ENCODE measurements at regions not wholly inside any gene's neighbourhood (a gene's known extent, or its start where the extent isn't known, plus 50 kb on each side); places are given as distances from the start of the nearest gene placed in this dataset.

DNA sequence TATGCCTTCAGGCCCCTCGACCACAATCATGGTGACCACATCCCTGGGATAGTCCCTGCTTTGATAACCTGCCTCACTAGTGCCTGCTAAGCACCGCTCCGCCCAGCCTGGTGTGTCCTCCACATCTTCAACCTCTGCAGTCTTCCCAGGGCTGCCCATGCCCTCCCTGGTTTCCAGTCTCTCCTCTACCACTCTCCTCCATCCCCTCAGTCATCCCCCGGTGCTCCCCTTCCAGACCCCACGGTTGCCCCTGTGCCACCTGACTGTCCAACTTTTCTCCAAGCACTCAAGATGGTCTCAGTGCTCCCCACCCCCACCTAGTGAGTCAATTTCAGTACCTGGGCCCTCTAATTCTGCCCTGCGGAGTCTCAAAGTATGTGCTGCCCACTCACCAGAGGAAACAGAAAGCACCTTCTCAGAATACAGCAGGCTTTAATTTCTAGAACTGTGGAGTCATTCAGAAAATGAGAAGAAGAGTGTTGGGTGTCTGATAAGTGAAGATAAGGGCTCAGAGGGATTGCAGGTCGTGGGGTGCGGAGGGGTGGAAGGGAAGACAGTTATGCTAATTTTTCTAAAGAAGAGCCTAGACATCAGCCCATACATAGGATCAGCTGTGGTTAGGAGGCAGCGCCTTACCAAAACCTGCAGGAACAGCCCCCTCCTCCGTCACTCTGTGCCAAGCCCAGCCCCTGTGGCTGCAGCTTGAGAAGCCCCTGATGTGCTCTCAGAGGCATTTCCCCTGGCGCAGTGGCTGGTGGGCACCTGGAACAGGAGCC is 53.6 kb upstream of the CAB39 start:
- Histone ChIP-seq H3K27me3 (no peaks in the 10 kb centered on the region), H3K9me3 (replicated peaks in 1 of 3) (no peaks in the 10 kb centered on the region), H3K4me1 (replicated peaks in 1 of 2) (no peaks in the 10 kb centered on the region), H3K27ac (peak overlapping the region in 3 of 5 donors; percentile 53 to 86 (median 56)), H3K36me3 (replicated peaks in 1 of 2) (no peaks in the 10 kb centered on the region), H3K4me3 (no peak overlapping the region)
- intact Hi-C loops (cut with DNase I): no loop called here
- no peak for DNase-seq
- TF ChIP-seq POLR2A (IDR thresholded peaks at IDR 0.05): no peak
- TF ChIP-seq, protein P1, sequence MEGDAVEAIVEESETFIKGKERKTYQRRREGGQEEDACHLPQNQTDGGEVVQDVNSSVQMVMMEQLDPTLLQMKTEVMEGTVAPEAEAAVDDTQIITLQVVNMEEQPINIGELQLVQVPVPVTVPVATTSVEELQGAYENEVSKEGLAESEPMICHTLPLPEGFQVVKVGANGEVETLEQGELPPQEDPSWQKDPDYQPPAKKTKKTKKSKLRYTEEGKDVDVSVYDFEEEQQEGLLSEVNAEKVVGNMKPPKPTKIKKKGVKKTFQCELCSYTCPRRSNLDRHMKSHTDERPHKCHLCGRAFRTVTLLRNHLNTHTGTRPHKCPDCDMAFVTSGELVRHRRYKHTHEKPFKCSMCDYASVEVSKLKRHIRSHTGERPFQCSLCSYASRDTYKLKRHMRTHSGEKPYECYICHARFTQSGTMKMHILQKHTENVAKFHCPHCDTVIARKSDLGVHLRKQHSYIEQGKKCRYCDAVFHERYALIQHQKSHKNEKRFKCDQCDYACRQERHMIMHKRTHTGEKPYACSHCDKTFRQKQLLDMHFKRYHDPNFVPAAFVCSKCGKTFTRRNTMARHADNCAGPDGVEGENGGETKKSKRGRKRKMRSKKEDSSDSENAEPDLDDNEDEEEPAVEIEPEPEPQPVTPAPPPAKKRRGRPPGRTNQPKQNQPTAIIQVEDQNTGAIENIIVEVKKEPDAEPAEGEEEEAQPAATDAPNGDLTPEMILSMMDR (IDR thresholded peaks at IDR 0.05): no peak
- WGBS, 4 donors: 65 to 89% (median 78%) methylated on average over 8 to 11 of the region's 11 CpGs

DNA sequence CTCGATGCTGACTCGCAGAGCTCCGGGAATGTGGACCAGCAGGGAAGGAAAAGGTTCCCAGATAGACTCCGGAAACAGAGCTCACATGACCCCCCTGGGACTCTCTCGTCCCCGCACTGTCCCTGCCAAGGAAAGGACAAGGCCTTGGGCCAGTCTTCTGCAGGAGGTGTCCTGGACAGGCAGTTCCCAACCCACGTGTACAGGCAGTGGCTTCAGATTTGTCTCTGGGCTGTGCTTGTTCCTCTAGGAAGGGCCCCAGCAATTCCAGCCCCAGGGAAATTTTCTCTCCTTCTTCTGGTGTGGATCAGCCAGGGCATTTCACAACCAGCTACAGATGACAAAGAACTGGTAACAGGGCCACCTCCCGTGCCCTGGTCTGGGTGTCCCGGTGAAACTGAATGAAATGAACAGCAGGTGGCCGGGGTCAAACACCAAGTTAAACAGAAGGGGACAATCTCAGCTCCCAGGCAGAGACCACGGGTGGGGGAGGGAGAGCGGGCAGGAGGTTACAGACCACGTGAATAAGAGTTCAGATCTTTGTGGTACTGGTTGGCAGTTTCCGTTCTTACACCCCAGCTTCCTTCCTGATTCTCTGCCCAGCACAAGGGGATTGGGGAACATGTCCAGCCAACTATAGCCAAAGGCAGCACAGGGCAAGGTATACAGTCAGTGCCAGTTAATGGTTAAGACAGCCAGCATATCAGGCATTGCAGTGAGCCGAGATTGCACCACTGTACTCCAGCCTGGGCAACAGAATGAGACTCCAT is 52.2 kb upstream of the CAB39 start:
- H3K4me3 ChIP-seq: no peak overlapping the region
- H3K4me1 ChIP-seq (replicated peaks in 1 of 2): no peaks in the 10 kb centered on the region
- H3K27me3 ChIP-seq: no peaks in the 10 kb centered on the region
- intact Hi-C loops (cut with DNase I): no loop called here
- 58 to 71% (median 61%) methylated on average over 11 to 15 of the region's 15 CpGs for WGBS, 4 donors
- no peaks in the 10 kb centered on the region for H3K36me3 ChIP-seq (replicated peaks in 1 of 2)
- peak overlapping the region in 3 of 5 donors; percentile 53 to 86 (median 56) for H3K27ac ChIP-seq
- H3K9me3 ChIP-seq (replicated peaks in 1 of 3): no peaks in the 10 kb centered on the region
- TF ChIP-seq POLR2A (IDR thresholded peaks at IDR 0.05): no peak
- TF ChIP-seq, protein P1 (IDR thresholded peaks at IDR 0.05): no peak
- DNase-seq: peak; percentile 35 to 70 (median 48)

DNA sequence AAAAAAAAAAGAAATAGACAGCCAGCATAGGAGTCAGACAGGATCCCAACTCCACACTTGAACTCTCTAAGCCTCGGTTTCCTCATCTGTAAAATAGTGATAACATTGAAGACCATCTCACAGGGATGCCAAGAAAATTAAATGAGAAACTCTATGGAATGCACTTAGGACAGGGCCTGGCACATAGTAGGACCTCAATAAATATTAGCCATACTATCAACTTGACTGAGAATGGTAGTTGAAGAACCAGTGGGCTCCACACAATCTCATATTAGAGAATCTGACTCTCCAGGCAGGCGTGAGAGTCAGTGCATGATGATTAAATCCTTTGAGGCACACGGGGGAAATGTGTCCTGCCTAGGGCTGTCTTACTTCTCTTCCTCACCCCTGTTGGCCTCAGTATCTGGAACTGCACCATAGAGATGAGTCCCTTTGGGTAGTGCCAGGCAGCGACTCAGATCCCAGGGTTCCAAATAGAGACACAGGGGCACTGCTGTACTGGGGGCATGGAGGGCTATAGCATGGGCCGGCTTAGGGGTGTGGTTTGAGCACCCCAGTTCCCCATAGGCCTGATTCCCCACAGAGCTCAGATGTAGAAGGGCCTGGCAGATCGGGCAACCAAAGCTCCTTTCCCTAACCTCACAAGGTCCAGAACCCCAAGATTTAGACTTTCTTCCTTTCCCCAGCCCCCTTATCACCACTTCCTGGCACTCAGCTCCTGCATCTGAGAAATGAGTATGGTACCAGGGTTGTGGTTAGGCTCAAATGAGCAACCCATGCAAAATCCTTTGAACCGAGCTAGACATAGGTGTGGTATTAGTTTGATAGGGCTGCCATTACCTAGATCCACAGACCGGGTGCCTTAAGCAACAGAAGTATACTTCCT is 51.3 kb upstream of the CAB39 start:
- Histone ChIP-seq H3K9me3 (replicated peaks in 1 of 3) (no peaks in the 10 kb centered on the region), H3K27me3 (no peaks in the 10 kb centered on the region), H3K4me1 (replicated peaks in 1 of 2) (no peaks in the 10 kb centered on the region), H3K4me3 (no peak overlapping the region), H3K36me3 (replicated peaks in 1 of 2) (no peaks in the 10 kb centered on the region), H3K27ac (peak overlapping the region in 1 of 5 donors; percentile 17)
- intact Hi-C loops (cut with DNase I): no loop called here
- 65 to 81% (median 77%) methylated on average over 6 to 8 of the region's 8 CpGs for WGBS, 4 donors
- TF ChIP-seq POLR2A (IDR thresholded peaks at IDR 0.05): no peak
- TF ChIP-seq, protein P1 (IDR thresholded peaks at IDR 0.05): no peak
- no peak for DNase-seq
